Endometrial microvascular endothelial cells (primary cell): ENCODE measurements at regions not wholly inside any gene's neighbourhood (a gene's known extent, or its start where the extent isn't known, plus 50 kb on each side); places are given as distances from the start of the nearest gene placed in this dataset.
"Not testable (repeated sequence)": the region's sequence is repeated elsewhere in the genome, so short reads cannot be mapped to it uniquely, and the experiment has no call there.

Experiments
- in situ Hi-C: cut with HindIII; loops from 2 replicates; pipeline ENCODE4 v1.10.0; 2017; ENCODE audit warnings: low sequenced_read_pairs, low pct_unique_long_range_greater_than_20kb; ENCODE audit errors: inconsistent ontology term

DNA sequence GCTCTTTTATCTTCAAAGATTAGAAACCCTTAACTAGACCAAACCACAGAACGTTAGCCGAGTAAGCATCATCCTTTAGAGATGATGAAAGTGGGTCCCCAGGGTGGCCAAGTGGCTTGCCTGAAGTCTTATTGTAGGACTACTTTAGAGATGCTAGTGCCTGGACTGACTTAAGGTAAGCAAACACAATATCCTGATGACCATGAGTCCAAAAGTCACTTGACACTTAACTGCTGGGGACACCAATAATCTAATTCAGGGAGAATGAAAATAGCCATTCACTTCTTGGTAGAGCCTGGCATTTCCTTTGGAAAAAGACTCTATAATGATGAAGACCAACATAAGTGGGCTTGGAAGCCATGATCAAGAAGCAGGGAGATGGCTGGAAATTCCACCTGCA, 225.3 kb upstream of the IRF2BP2 start:
- in situ Hi-C loops: loop anchor here (10.0 kb wide), 1 partner anchor 140 kb away; no protein-coding TSS in a partner anchor

DNA sequence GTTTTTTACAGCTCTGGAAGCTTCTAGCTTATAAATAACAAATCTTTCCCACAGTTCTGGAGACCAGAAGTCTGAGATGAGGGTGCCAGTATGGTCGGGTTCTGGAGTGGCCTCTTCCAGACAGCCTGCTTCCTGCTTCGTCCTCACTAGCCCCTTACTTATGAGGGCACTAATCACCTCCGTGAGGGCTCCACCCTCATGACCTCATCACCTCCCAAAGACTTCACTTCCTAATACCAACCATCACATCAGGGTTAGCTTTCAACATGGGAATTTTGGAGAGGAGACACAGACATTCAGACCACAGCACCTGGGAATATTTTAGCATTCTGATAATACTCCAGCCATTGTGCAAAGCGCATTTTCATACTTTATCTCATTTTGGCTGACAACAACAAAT, 223.7 kb upstream of the IRF2BP2 start:
- in situ Hi-C loops: loop anchor here (10.0 kb wide), 1 partner anchor 141 kb away; no protein-coding TSS in a partner anchor

DNA sequence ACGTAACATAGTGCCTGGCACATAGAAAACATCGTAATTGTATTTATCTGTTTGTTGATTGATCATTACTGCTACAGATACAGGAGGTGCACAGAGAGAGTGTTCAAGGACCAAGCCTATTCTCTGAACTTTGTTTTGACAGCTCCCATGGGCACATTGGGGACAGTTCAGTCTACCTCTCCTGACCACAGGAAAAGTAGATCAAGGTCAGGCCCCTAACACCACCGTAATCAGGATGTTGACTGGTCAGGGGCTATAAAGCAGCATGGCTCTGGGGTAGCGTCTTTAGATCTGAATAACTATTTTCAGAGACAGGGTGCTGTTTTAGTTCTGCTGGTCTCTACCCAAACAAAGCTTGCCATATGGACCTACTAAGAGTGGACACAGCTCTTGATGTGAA, 223.1 kb upstream of the IRF2BP2 start:
- in situ Hi-C loops: loop anchor here (10.0 kb wide), 1 partner anchor 142 kb away; no protein-coding TSS in a partner anchor

DNA sequence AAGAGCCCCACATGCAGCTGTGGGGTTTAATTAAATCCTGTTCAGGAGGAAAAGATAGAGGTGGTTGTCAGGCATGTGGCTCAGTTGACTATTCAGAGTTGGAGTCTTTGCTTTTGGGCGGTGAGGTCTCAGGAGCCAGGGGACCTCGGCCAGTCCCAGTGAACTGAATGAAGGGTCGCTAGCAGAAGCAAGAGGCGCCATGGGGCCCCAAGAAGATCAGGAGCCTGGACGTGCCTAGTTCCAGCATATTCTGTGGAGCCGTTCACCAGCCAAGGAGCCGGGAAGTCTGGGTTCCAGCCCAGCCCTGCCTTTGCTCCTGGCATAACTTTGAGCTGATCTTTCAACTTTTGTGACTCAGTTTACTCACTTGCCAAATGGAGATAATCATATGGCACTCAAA, 217.7 kb upstream of the IRF2BP2 start:
- in situ Hi-C loops: no loop called here

DNA sequence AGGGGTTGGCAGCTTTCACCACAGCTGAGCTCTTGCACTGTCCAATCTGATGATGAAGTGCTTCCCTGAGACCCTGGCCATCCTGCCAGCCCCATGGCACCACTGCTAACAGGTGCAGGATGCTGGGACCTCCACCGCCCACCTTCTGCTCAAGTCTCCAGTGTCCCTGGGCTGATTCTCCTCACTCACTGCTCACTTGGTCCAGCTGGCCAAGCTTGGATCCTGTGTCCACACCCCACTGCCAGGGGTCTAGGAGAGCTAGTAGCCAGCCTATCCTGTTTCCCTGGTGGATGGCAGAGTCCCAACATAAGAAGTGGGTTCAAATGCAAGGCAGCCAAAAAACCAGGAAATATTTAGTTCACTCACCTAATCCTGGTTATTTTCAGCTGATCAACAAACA, 217.2 kb upstream of the IRF2BP2 start:
- in situ Hi-C loops: no loop called here

DNA sequence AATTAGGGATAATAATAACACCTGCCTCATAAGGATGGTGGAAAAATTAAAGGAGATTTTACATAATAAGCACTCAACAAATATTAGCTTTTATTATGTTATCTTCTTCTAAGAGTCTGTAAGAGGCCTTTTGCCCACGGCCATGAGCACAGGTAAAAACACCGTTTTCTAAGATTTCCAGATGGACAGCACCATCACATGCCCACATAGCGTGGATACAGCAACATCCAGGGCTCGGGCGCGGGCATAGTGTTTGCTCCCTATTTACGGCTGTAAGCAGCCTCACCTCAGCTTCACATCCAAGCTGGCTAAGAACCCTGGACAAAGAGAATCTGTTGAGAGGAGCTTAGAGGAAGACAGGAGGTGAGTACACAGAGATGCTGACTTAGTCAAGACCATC, 216.4 kb upstream of the IRF2BP2 start:
- in situ Hi-C loops: no loop called here

DNA sequence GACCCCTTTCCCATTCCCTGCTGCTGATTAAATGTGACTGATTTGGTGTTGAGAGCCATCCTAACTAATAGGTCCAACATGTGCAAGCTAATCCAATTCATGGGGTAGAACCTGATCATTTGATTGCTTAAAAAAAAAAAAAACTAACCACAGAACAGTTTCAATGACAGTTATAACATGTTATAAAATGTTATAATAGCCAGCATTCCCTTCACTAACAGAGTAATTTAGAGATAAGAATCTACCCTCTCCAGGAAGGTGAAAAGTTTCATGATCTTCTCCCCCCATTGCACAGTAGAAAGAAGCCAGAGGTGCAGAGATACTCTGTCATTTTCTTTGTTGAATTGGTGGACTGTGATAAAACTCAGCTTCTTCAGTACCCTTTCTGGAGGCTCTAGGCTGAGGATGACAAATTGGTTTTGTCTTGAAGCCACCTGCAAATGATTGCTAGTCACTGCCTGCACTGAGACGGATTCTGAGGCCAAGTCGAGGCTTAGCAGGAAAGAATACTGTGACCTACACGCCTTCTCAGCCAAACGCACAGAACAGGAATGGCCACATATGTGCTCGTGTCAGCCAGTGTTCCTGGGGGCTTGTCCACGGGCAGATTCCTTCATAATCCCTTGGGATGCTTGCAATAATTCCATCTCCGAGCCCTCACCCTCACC, 215.7 kb upstream of the IRF2BP2 start:
- in situ Hi-C loops: no loop called here

DNA sequence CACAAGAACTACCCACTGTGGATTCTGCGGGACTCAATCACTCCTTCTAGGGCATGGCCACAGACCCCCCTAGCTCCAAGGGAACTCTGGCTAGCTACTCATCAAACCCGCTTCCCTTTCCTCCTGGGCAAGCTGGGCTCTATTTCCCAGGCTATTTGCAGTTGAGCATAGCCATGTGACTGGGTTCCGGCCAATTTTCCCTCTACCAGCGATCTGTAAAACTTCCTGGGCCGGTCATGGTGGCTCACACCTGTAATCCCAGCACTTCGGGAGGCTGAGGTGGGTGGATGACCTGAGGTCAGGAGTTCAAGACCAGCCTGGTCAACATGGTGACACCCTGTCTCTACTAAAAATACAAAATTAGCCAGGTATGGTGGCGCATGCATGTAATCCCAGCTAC, 214.9 kb upstream of the IRF2BP2 start:
- in situ Hi-C loops: not testable (repeated sequence)

DNA sequence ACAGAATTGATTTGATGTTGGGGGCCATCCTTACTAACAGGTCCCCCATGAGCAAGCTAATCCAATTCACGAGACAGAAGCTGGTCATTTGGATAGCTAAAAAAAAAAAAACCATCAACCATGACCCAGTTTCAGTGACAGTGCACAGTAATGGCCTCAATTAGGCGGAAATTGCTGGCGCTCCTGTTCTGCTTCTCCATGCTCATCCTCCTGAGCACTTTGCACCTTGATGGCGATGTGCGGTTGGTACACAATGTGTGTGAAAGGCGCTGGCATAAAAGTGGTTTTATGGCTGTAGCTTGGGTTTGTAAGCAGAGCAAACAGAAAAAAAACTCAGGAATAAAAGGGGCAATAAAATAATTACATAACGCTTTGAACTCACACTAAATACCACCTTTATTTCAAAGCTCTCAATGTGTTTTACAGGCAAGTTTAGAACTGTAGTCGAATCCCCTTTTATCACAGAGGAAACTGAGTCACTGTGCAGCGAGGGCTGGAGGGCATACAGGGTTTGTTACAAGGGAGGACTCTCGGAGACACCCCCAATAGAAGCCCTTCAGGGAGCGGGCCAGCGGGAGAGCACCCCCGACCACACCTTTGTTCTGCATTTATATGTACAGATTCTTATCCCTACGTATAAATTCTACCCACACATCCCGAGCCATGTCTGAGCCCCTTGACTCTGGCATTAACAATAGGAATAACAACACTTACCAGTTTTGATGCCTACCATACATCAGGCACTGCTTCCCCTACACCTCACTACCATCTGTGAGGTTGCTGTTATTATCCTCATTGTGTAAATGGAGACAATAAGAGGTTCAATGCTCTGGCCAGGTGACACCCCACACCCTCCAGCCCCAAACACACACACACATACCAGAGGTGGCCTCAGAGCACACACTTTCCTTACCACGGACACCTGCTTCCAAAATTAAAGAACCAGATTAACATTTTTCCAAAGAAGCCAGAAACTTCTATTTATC, 213.5 kb upstream of the IRF2BP2 start:
- in situ Hi-C loops: no loop called here

DNA sequence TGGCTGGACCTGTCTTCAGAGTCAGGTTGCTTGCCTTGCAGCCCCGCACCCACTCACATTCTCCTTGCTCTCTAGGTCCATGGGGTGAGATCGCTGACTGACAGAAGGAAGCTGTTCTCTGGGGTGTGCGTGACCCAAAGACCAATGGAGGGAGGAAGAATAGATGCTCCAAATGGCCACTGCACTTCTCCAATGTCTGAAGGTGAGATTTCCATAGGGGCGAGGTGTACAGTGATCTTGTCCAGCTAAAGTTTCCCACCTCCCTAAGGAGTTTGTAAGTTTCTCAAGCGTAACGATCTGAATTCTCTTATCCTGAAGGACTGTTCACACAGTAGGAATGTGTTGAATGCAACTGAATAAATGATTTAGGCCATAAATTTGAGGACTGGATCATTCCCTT, 211.9 kb upstream of the IRF2BP2 start:
- in situ Hi-C loops: no loop called here

DNA sequence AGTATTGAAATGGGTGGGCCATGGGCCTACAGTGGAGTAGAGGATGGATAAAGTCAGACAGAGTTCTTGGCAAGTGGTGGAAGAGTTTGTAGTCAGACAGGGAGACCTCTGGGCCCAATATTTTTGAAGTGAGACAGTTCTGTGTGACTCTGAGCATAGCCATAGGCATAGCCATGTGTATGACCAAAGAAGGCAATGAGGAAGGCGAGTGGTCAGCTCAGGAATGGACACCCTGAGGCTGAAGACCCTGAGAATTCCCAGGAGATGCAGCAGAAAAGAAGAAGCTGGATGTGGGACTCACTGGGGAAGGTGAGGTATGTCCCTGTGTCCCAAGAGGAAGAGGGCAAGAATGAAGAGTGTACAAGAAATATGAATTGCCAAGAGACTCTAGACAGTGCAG, 210.6 kb upstream of the IRF2BP2 start:
- in situ Hi-C loops: no loop called here

DNA sequence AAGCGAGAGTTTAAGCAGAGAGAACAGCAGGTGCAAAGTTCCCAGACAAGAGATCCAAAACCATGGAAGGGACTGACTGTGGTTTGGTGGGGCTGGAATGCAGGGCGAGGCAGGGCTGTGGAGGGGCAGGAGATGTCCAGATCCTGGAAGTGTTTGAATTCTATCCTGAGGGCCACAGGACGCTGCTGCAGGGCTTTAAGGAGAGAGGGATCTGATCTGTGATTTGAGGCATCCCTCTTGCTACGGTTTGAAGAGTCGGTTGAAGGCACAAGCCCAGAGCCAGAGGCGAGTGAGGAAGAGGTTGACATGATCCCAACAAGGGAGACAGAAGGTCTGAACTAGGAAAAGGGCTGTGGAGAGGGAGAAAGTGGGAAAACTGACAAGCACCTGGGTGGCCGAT, 209.9 kb upstream of the IRF2BP2 start:
- in situ Hi-C loops: not testable (repeated sequence)

DNA sequence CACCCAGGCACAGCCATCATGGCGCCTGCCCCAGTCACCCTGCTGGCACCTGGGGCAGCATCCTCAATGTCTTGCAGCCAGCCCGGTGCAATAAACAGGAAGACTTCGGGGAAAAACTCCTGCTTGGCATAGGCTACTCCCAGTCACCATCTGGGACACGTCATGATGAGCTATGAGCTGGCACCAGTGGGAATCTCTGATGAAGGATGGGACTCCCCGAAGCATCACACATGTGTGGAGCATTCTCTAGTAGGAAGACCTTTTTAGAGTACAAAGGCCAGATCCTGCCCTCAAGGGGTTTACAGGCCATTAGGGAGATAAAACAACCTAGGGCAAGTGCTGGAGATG, 208.0 kb upstream of the IRF2BP2 start:
- in situ Hi-C loops: not testable (repeated sequence)

DNA sequence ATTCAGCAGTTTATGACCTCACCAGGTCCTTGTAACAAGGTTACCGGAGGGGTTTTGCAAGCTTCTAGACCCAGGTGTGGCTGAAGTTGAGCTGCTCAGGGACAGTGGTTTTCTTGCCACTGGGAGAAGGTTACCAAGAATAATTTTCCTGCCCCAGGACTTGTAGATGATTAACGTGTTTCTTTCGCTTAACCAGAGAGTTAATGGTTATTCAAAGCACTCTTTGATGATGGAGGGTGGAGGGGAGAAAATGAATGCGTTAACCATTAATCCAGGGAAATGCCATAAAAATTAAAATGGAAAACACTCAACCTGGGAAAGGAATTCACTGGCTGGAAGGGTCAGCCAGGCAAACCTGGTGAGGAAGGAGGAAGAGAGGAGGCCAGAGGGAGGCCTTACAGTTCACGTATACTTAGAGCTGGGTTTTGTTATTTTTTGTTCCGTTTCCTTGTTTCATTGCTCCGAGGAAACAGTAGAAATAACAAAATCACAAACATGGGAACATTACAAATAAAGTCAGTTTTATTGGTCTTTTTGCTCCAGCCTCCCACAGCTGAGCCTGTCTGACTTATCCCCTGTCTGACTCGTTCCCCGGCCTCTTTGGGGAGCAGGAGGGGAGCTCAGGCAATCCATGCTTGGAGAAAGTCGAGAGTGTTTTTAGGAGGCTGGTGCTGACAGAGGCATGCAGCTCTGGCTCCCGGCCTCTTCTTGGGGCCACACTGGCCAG, 207.5 kb upstream of the IRF2BP2 start:
- in situ Hi-C loops: not testable (repeated sequence)

DNA sequence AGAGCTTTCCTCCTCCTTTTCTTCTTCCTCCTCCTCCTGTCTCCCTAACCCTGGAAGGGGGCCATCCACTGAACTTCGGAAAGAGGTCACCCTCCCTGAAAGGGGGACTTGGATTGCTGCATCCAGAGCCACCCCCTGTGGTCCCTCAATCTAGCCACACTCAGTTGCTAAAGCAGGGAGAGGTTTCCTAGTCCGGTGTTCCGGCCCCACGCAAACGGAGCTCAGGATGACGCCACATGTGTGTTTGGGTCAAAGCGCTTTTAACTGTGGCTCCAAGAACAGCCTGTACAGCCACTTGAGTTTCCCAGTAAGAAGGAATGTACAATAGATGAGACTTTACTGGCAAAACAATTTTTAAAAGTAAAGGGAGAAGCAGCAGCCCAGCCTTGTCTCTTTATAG, 206.9 kb upstream of the IRF2BP2 start:
- in situ Hi-C loops: not testable (repeated sequence)

DNA sequence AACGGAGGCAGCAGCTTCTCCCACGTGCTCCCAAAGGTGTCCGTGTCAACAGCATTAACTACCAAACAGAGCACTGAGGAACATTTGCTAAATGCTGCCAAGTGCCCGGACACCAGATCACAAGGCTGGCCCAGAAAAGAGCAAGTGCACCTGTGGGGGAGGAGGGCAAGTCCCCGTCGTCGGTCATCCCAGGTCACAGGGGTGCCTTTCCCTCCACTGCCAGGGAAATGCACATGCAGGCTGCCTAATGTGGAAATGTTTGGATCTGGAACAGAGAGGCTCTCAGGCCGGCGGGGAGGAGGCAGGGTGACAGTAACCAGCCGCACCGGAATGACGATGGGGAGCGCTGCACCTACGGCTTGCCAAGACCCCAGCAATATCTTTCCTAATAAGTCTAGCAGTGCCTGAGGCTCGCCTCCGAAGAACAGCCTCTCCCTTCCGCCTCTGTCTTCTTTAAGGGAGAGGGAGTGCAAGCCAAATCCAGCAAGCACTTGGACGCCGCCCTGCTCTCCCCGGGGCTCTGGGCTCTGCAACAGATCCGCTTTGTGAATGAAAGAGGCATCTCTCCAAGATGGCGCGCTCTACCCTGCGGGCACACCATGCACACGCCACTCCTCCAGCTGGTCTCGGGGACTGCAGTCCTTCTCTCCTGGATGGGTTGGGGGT, 206.3 kb upstream of the IRF2BP2 start:
- in situ Hi-C loops: not testable (repeated sequence)

DNA sequence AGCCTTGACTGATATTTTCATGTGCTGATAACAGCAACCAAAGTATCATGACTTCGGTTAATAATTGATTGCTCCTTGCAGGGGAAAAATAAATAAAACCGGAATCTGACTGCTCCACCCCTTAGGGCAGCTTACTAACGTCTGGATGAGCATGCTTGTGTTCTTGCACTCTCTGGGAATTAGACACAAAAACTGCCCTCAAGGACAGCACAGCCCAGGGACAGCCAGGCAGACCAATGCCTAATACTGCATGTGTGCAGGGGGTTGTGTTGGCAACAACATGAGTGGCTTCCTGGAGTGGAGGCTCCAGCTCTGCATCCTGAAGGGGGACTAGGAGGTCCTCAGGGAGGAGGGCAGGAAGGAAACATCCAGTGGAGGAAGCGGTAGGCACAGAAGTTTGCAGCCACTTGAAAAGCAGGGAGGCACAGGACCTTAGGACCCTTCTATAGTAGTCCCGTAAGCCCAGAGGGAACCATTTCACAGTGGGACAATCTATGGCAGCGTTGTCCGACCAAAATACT, 205.4 kb upstream of the IRF2BP2 start:
- in situ Hi-C loops: not testable (repeated sequence)

DNA sequence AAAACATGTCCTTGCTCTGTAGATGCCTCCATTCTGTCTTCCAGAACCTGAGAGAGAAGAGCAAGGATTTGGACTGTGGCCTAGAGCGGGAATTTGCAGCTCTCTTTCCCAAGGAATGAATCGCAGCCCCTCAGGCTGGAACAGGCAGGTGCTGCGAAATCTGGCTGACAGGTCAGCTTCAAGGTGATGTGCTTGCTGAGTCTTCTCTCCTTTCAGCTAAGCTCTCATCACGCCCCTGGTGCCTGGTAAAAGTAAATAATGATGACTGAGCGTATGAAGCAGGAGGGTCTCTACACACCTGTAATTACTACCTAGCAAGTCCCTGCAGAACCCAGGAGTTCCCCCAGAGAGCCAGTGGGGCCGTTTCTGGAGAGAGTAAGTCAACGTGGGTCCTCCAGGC, 204.3 kb upstream of the IRF2BP2 start:
- in situ Hi-C loops: not testable (repeated sequence)

DNA sequence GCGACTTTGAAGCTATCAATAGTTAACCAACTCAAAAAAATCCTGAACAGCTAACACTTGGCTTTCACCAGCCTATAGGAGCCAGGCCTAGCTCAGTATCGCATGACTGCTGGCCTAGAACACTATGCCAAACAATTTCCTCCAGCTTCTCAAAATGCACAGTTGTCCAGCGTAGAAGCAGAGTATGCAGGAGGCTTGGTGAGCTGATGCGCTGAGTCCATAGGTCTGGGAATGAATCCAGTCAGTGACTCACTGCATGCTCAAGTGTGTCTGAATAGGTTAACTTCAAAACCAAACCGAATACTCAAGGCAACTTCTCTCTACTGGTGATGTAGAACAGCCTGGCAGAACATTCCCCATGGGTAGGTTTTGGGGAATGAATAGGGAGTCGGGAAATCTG, 201.8 kb upstream of the IRF2BP2 start:
- in situ Hi-C loops: not testable (repeated sequence)
